ENCODE measurements at regions not wholly inside any gene's neighbourhood (a gene's known extent, or its start where the extent isn't known, plus 50 kb on each side); places are given as distances from the start of the nearest gene placed in this dataset.
A peak's percentile ranks its signal among the peaks of the same experiment; 100 is the strongest.

- Histone ChIP-seq H3K79me1 (ENCODE audit: insufficient read depth, low read depth, low read length, poor library complexity, severe bottlenecking) (no peaks in the 10 kb centered on the region), H4K20me1 (ENCODE audit: control insufficient read depth, insufficient read depth, insufficient read length) (no peaks in the 10 kb centered on the region), H4K91ac (ENCODE audit: insufficient read length, low read depth, low read length) (no peak overlapping the region), H4K5ac (ENCODE audit: insufficient read length, low read depth, low read length) (no peak overlapping the region), H2BK120ac (ENCODE audit: low read depth, low read length, poor library complexity, severe bottlenecking) (no peak overlapping the region), H3K79me2 (ENCODE audit: insufficient read depth, low read length) (no peaks in the 10 kb centered on the region), H2AFZ (ENCODE audit: low read length) (peak overlapping the region; percentile 10), H3K23me2 (ENCODE audit: insufficient read length, low read depth, low read length, poor library complexity, severe bottlenecking) (no peaks in the 10 kb centered on the region), H2BK15ac (ENCODE audit: low read depth, low read length) (no peak overlapping the region), H3K56ac (ENCODE audit: insufficient read length, low read depth, low read length) (no peak overlapping the region), H3K9ac (ENCODE audit: extremely low read depth, insufficient read length, low read length) (no peak overlapping the region), H2AK5ac (ENCODE audit: insufficient read length, low read length) (no peak overlapping the region), H4K8ac (replicated peaks; ENCODE audit: insufficient read length, low read depth, low read length) (no peak overlapping the region), H3K23ac (ENCODE audit: insufficient read length, low read depth, low read length) (no peak overlapping the region), H3K27me3 (ENCODE audit: insufficient read depth, low read length) (no peaks in the 10 kb centered on the region), H3T11ph (ENCODE audit: low read length) (no peak overlapping the region), H2BK20ac (ENCODE audit: low read depth, low read length, poor library complexity, severe bottlenecking) (no peak overlapping the region), H3K9me3 (ENCODE audit: control insufficient read depth, low read depth, low read length) (no peaks in the 10 kb centered on the region), H3K4me1 (ENCODE audit: insufficient read depth, low read length) (no peaks in the 10 kb centered on the region), H3K4ac (ENCODE audit: low read depth, low read length) (no peak overlapping the region), H3K27ac (ENCODE audit: insufficient read length, low read depth, low read length) (no peak overlapping the region), H2BK5ac (ENCODE audit: insufficient read length, low read length) (no peak overlapping the region), H3K4me2 (ENCODE audit: insufficient read depth, insufficient read length, low read length) (no peak overlapping the region), H2BK12ac (ENCODE audit: insufficient read length, low read depth, low read length) (no peak overlapping the region), H3K14ac (ENCODE audit: insufficient read depth, low read length) (no peak overlapping the region), H3K18ac (ENCODE audit: insufficient read length, low read depth, low read length) (no peak overlapping the region)
- no peak for DNase-seq
- H3K27me3 Mint-ChIP-seq (ENCODE audit: low read depth): peaks cover 1% of the 10 kb centered on the region; the same call in 1 of the 2 replicates
- no peak for TF ChIP-seq CTCF (conservative IDR thresholded peaks at IDR 0.05)
- no peaks in the 10 kb centered on the region for H3K9me3 Mint-ChIP-seq
- no peak overlapping the region for H3K27ac Mint-ChIP-seq
- no peaks in the 10 kb centered on the region for H3K36me3 Mint-ChIP-seq (ENCODE audit: insufficient read depth in 1 of 3, low read depth in 3 of 3)
- H3K4me1 Mint-ChIP-seq: peaks cover 2 to 3% of the 10 kb centered on the region in 2 experiments
- H3K4me3 Mint-ChIP-seq: no peak overlapping the region
- no CpG with 5 or more reads among the region's 1 CpG for WGBS (ENCODE audit: extremely low coverage, insufficient read length, low lambda C conversion rate)
Observed at GRCh38 chr6:84921891-84922290, 157.5 kb upstream of the TBX18 start.

All from H9 (cell line).